NB4 (cell line): ENCODE measurements at regions not wholly inside any gene's neighbourhood (a gene's known extent, or its start where the extent isn't known, plus 50 kb on each side); places are given as distances from the start of the nearest gene placed in this dataset.

ENCODE experiments used
- DNase-seq: peaks from one replicate; pipeline ENCODE4 v3.0.0; 2010; ENCODE audit warnings: low read depth
- H3K4me3 ChIP-seq: one replicate; pipeline ENCODE4 v1.5.1; 2011; ENCODE audit warnings: mild to moderate bottlenecking, low read depth, low read length, moderate library complexity
- MYC ChIP-seq: IDR thresholded peaks from 2 replicates; pipeline ENCODE4 v1.6.1; 2011; ENCODE audit warnings: low read depth, low read length
- POLR2A ChIP-seq: IDR thresholded peaks from 2 replicates; pipeline ENCODE4 v1.6.1; 2011; ENCODE audit warnings: mild to moderate bottlenecking; ENCODE audit not compliant: insufficient read length; ENCODE audit errors: extremely low read depth
- TF ChIP-seq, protein P1 (sequence below): IDR thresholded peaks from 2 replicates; pipeline ENCODE4 v1.6.1; 2011; ENCODE audit warnings: low read depth, low read length
- TF ChIP-seq, protein P2 (sequence below): IDR thresholded peaks from one replicate; pipeline ENCODE4 v1.5.1; 2012; ENCODE audit warnings: low read depth, low read length

DNA sequence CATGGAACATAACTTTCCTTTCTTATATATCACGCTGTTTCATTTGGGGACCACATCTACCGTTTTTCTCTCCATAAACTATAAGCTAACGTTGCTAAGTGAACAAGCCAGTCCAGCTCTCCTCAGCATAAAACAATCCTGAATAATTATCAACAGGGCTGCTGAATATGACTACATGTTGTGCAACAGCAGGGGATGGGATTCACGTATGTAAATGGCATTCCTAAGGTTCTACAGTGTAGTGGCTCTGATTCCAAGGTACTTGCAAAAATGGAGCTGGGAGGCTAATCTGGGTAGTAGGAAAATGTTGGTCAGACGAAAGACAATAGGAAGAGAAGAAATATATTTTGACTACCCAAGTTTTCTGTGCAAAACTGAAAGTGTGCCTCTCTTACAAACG is 262.8 kb downstream of the RWDD3 start:
- TF ChIP-seq POLR2A = no peak
- TF ChIP-seq, protein P1, sequence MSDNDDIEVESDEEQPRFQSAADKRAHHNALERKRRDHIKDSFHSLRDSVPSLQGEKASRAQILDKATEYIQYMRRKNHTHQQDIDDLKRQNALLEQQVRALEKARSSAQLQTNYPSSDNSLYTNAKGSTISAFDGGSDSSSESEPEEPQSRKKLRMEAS = no peak
- TF ChIP-seq, protein P2, sequence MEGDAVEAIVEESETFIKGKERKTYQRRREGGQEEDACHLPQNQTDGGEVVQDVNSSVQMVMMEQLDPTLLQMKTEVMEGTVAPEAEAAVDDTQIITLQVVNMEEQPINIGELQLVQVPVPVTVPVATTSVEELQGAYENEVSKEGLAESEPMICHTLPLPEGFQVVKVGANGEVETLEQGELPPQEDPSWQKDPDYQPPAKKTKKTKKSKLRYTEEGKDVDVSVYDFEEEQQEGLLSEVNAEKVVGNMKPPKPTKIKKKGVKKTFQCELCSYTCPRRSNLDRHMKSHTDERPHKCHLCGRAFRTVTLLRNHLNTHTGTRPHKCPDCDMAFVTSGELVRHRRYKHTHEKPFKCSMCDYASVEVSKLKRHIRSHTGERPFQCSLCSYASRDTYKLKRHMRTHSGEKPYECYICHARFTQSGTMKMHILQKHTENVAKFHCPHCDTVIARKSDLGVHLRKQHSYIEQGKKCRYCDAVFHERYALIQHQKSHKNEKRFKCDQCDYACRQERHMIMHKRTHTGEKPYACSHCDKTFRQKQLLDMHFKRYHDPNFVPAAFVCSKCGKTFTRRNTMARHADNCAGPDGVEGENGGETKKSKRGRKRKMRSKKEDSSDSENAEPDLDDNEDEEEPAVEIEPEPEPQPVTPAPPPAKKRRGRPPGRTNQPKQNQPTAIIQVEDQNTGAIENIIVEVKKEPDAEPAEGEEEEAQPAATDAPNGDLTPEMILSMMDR = no peak
- DNase-seq = no peak
- no peak overlapping the region for H3K4me3 ChIP-seq

DNA sequence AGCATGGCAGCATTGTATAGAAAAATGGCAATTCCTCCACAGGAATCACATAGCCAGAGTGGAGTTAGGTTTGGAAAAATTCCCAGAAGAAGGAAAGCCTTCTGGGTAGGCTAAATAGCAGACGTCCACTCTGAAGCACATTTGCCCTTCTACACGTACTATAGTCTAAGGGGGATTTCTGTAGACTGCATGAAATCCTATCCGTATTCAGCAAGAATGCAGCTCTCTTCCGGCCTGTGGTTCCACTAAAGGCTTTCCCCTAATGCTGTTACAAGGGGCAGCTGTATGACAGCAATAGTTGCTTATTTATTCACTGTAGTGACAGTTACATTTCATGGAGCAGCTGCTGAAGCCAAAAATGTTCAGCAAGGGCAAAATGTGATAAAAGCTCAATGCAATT is 263.6 kb downstream of the RWDD3 start:
- no peak for DNase-seq
- TF ChIP-seq POLR2A (no peak), MYC (no peak)
- TF ChIP-seq, protein P1 = no peak
- TF ChIP-seq, protein P2 = no peak
- no peak overlapping the region for H3K4me3 ChIP-seq

DNA sequence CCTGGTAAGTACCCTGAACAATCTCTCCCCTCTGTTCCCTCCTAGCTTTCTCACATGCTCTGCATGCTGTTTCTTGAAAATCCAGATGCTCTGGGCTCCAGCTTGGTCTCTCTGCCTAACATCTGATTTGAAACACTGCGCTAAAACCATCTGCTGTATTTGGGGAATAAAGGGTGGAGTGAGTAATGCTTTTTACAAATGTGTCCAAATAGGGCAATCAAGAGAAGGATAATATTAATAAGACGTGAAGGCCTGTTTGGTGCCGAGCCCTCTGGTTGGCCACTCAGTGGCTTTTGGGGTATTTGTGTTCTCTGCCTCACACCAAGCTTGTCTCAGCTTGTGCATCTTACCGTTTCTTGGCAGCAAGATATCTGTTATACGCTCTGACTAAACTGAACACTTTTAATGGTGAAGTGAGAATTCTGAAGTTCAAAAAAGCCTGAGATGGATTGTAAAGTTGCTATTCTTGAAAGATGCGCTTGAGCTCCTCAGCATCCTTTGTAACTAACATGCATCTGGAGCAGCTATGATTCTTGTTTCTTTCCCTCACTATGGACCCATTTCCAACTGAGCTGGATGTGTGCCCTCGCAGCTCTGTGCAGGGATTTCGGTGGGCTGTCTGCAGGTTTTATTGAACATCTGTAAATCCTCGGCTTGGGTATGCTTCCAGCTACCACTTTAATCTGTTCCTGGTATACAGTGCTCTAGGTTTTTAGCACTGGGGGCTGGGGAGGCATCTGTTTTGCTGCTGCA is 269.4 kb downstream of the RWDD3 start:
- H3K4me3 ChIP-seq = no peak overlapping the region
- DNase-seq = no peak
- TF ChIP-seq, protein P2 = no peak
- TF ChIP-seq MYC (no peak), POLR2A (no peak)
- TF ChIP-seq, protein P1 = no peak

DNA sequence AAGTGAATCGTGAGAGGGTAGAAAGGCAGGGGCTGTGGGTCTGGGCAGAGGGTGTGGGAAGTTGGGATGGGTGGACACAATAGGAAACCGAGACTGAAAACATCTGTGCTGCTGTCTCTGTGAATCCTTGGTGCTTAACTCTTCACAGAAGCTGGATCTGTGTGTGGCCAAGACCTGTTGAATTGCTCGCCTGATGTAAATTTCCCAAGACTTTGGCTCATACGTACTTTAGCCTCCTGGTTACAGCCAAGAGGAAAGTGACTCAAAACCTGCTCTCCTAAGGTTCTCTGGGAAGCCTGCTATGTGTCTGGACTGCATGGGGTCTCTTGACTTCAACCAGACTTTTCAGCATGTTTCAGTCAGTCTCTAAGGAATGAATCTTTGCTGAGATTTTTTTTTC is 270.3 kb downstream of the RWDD3 start:
- H3K4me3 ChIP-seq = no peak overlapping the region
- TF ChIP-seq, protein P1 = no peak
- TF ChIP-seq MYC (no peak), POLR2A (no peak)
- TF ChIP-seq, protein P2 = no peak
- no peak for DNase-seq

DNA sequence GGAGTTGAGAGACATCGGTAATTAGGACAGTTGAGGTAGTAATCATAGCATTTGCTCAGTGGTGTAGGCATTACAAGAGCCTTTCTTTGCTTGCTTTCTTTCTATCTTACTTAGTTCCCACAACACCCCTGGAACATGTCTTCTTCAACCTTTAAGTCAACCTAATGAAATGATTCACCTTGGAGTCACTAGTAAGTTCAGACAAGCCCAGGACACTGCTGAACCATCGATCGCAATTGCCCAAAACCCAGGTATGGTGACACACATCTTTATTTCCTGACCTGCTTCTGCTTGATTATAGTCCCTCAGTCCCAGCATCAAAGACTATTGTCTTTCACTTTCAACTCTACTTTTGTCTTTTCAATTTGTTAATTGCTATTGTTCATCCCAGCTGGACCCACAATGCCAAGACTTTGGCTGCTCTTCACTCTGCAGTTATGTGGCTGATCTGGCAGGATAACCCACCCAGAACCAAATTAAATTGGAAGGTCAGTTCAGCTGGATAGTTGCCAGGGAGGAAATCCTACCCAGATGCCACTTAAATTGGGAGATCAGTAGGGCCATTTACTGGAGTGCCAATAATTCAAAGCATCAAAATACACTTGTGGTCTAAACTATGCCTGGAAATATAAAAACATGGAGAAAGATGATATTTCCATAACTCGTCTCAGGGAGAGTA is 272.9 kb downstream of the RWDD3 start:
- H3K4me3 ChIP-seq = no peak overlapping the region
- DNase-seq = no peak
- no peak for TF ChIP-seq MYC
- TF ChIP-seq, protein P2 = no peak
- TF ChIP-seq, protein P1 = no peak
- TF ChIP-seq POLR2A = no peak
